GM21528 (cell line): ENCODE measurements at regions not wholly inside any gene's neighbourhood (a gene's known extent, or its start where the extent isn't known, plus 50 kb on each side); places are given as distances from the start of the nearest gene placed in this dataset.
"Not testable (repeated sequence)": the region's sequence is repeated elsewhere in the genome, so short reads cannot be mapped to it uniquely, and the experiment has no call there.

ENCODE experiments used
- ATAC-seq: cut with Tn5 transposase; IDR thresholded peaks from one replicate; pipeline ENCODE4 v1.9.1; 2021; ENCODE audit warnings: mild to moderate bottlenecking, moderate library complexity; ENCODE audit not compliant: unreplicated experiment, low FRiP score

DNA sequence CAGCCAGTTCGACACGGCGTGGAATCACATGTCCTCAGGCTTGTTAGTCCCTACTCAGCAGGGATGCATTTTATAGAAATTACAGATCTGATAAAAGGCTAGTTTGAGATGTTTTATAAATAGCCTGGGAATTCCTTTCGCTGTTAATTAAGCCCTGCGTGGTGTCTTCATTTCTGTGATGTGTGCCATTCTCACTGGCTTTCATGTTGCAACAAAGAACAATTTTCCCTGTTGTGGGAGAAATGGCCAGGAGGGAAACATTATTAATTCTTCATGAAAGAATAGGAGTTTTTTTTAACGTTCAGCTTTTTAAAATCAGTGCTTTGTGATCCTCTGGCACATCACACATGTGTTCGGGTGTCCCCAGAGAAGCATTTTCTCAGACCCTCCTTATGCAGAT, 427.3 kb upstream of the FRG1 start:
- ATAC-seq = no peak

DNA sequence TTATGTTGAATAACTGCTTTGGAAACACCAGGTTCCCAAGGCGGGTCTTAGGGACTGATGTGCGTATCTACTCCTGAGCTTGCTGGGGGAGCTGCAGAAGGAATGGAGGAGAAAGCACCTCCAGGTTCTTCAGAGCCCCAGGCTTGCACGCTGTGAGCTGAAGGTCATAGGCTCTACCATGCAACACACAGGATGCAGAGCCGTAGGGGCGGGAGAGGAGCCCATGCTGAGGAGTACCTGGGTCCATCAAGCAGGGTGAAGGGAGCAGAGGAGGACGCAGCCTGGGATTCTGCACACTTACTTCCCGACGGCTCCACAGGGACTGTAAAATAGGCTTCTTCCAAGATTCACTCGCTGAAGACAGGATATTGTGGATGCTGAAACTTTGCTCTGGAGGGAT, 426.5 kb upstream of the FRG1 start:
- ATAC-seq = no peak

DNA sequence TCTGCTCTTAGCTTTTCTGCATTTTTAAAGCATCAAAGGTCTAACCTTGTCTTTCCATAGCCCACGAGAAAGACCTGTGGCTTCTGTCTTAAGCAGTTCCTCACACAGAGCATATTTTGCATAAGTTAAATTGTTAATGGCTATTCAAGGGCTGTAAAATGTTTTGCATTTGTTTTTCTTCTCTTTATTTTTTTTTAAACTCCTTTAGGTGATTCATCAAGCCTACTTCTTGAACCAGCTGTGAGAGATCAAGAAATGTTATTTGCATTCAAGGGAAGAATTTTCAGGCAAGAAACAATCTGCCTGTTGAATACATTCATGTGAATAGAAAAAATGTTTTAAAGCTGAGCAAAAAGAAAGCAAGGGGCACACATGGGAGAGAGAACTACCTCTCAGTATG, 423.8 kb upstream of the FRG1 start:
- ATAC-seq = no peak

DNA sequence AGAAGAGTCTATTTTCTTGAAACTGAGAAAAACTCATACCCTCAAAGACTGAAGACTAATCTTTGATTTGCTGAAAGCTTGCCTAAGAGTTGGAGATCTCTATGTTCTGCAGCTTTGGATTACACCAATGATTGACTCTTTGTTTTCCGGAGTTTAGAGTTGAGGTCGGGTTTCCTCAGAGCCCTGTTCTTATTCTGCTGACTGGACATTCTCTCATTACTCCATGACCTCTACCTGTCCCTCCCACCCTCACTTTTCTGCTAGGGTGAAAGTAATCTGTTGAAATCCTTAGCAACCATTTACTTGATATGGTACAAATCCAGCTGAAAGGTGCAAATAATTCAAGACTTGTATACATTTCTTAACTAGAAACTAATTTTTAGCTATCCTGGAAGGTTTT, 421.5 kb upstream of the FRG1 start:
- no peak for ATAC-seq

DNA sequence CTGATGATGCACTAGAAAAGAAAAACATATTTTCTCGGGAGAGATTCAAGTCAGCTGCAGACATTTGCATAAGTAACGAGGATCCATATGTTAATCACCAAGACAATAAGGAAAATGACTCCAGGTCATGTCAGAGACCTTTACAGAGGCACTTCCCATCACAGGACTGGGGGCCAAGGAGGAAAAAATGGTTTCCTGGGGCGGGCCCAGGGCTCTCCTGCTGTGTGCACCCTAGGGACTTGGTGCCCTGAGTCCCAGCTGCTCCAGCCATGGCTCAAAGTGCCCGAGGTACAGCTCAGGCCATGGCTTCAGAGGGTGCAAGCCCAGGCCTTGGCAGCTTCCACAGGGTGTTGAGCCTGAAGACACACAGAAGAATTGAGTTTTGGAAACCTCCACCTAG, 415.4 kb upstream of the FRG1 start:
- ATAC-seq = no peak

DNA sequence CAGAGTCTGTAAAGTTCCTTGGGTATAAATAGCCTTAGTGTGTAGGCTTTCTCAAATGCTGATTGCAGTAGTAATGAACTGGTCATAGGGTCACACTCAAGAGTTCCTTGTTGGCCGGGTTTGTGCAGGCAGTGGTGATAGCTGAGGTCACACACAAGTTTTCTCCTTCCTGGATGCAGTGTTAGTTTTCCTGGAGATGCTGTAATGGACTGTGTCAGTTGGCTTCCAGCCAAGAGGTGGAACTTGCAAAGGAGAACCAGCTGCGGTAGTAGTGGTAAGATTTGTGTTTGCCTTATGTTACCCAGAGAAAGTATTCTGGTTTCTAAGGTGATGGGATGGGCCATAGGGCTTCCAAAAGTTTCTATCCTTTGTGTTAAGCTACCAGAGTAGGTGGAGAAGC, 409.8 kb upstream of the FRG1 start:
- ATAC-seq = no peak

DNA sequence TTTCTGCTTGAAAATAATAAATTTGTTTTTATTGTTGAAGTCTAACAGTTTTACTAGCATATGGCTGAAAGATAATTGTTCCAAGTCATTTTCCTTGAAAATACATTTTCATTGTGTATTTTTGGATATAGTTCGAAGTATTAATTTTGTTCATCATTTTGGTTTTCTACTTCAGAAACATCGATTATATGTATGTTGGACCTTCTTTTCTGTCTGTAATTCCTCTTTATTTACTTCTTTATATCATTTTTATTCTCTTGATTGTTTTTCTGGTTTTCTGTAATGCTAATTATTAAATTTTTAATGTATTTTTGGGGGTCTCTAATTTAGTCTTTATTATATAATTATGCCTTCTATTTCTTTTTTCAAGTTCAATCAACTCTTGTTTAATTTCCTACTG, 407.1 kb upstream of the FRG1 start:
- no peak for ATAC-seq

DNA sequence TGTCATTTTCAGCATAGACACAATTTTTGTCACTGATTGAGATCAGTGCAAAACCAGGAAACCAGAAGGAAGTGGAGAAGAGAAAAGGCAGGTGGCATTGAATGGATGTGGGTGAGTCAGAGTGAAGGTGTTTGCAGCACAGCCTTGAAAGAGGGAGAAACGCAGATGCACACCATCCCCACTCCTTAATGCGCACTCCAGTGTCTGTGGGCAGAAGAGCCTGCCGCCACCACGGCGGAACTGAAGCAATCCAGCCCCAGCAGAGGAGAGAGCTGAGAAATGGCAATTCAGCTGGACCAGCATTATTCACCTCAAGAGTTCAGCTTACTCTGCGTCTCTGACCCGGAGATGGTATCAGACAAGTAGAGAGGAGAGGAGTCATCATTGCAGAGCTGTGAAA, 393.1 kb upstream of the FRG1 start:
- ATAC-seq = no peak

DNA sequence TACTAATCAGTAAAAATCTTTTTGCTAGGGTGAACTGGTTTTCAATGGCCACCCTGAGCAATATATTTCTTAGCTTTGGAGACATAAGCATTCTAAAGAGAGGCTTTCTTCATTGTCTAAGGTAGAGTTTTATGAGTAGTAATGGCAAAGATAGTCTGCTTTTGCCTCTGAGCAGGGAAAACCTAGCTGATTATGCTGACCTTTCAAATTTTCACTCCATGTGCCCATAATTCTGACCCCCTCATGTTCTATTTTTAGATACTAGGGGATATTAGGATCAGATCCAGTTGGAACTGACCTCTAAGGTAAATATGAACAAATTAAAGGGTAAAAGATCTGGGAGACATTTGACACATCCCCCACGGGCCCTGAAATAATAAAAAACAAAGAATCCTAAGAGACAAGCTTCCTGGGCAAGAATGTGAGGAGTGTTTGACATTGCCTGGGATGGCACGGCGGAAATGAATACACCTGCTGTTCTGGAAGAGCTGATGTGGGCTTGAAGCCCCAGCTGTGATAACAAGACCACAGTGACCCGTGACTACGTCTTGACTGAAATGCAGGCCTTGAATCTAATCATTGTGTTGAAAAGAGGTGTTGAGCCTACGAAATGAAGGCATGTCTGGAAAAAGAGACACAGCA, 392.1 kb upstream of the FRG1 start:
- ATAC-seq = no peak

DNA sequence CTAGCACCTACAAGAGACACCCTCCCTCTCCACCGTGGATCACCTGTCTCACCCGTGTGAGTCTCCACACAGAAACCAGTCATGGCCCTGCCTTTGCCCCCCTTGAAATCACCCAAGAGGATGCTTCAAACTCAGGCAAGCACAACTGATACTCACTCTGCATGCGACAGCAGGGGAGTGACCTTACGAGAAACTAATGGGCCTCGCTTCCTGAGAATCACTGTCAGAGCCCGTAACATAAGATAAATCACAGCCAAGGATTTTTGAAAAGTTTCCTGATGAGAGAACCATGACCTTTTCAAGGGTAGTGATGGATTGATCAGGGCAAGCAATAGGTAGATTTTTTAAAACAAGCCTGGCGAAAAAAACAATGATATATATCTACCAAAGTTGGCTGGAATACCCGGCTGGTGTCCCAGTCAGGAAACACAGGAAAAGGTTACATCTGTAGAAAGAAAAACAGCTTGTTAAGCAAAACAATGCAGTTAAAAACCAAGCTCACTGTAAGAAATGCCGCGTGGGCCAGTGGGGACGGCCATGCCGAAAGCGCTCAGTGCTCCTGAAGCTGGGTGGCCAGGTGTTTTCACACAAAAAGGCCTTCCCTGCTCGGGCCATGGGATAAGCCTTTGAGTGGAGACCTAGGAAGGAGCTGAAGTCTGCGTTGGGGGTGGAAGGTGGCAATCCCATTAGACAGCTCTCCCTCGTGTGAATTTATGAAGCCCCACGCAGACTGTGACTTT, 388.6 kb upstream of the FRG1 start:
- not testable (repeated sequence) for ATAC-seq

DNA sequence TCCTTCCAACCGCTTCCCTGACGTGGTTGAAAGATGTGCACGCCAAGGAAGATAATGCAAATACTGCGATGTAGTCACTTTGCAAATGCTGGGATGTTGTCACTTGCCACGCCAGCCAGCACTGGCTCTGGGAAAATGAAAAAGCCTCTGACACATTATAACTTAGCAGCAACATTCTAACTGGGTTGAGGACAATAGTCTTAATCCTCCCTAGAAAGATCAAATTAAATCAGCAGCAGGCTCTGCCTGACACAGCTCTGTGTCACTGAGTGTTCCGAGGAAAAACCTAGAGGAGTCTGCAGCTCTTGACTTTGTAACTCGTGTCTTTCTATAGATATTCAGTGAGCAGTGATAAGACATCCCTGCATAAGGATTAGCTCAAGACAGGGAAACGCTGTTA, 380.1 kb upstream of the FRG1 start:
- not testable (repeated sequence) for ATAC-seq

DNA sequence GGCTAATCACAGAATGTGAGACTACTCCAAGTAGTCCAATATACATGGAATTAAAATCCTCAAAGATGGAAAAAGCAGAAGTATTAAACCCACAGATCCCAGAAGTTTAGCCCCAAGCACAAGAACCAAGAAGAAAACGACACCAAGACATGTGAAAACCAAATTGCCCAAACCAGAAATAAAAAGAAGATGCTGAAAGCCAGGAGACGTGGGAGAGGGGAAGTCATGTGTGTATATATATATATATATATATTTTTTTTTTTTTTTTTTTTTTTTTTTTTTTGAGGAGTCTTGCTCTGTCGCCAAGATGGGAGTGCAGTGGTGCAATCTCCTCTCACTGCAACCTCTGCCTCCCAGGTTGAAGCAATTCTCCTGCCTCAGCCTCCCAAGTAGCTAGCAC, 376.9 kb upstream of the FRG1 start:
- ATAC-seq = not testable (repeated sequence)

DNA sequence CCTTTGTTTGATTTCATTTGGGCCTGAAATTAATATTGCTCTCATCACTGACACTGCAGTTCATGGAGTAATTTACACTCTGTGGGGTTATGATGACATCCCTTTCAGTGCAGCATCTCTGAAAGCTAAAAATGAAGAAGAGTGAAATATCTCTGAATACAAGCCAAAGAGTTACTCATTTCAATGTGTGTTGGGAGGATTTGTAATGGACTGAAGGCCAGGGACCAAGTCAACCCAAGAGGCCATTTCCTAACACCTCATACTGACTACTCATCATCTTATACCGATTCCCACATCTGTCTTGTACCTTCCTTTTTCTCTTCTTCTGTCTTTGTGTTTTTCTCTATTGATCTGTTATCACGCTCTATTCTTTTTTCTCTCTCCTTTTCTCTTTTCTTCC, 374.4 kb upstream of the FRG1 start:
- ATAC-seq = not testable (repeated sequence)

DNA sequence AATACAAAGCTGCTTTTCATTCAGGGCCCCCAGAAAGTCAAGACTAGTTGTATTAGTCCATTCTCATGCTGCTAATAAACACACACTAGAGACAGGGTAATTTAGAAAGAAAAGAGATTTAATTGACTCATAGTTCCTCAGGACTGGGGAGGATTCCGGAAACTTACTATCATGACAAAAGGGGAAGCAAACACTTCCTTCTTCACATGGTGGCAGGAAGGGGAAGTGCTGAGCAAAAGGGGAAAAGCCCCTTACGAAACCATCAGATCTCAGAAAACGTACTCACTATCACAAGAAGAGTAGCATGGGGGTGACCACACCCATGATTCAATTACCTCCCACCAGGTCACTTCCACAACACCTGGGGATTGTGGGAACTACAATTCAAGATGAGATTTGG, 373.8 kb upstream of the FRG1 start:
- not testable (repeated sequence) for ATAC-seq

DNA sequence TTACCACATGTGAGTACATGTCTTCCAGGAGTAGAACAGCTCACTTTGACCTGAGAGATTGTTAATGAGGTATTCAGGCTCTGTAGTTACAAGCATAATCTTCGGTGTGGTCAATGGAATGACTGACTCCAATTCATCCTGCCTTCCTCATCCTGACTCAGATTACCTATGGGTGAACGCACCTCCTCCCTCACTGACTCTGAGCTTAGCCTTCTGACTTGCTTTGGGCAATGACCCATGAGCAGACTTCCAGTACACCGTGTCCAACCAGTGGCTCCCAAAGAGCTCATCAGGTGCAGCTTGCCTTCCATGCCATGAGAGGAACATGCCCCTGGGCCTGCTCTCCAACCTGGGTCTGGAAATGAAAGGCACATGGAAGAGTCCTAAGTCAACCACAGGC, 361.0 kb upstream of the FRG1 start:
- ATAC-seq = not testable (repeated sequence)

DNA sequence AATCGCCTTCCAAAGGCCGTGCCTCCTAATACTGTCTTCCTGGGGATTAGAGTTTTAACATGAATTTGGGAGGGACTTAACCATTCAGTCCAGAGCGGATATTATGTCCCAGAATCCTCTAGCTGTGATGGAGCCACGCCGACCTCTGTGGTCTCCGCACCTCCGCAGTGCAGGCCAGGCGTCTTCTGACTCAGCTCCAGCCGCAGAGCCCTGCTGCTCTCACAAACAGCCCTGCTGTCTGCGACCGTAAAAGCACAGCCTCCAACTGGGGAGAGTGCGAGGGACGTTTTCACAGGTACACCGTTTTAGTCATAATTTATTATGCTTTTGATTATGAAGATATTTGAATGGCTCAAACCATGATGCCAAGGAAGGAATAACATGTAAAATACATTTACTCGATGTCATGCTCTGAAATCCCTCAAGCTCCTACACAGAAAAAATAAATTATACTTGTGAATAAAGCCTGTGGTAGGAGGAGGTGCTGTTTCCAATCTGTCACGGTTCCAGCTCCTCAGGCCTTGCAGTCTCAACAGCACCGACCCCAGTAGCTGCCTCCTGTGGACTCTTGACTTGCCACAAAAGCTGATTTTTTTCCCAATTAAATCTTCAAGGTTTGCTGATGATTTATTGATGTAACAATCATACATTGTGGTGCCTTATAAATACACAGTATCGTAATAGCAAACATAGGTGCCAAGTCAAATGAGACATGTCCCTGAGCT, 353.6 kb upstream of the FRG1 start:
- ATAC-seq = not testable (repeated sequence)

DNA sequence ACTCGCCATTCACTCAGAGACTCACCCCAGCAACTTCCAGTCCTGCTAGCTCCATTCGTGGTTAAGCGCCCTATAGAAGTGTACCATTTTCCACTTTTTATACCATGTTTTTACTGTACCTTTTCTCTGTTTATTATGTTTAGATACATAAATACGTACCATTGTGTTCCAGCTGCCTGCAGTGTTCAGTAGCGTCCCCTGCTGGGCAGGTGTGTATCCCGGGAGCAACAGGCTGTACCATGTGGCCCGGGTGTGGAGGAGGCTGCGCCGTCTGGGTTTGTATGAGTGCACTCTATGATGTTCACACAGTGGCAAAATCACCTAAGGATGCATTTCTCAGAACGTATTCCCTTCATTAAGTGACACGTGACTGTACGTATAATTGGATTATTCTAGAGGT, 351.5 kb upstream of the FRG1 start:
- ATAC-seq = not testable (repeated sequence)

DNA sequence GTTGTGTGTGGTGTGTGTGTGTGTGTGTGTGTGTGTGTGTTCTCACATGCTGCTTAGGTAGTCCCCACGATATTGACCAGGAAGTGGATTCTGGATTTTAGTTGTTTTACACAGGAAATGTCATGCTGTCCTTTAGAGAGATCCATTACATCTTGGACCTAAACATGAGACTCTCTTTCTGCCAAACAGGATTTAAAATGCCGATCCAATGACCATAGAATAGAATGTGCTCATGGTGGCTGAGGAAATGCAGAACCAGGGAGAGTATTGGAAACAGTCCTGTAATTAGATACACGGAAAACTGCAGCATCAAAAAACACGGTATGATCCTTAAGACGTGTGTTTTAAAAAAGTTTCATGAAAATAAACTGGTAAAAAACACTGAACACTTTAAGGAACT, 347.8 kb upstream of the FRG1 start:
- no peak for ATAC-seq

DNA sequence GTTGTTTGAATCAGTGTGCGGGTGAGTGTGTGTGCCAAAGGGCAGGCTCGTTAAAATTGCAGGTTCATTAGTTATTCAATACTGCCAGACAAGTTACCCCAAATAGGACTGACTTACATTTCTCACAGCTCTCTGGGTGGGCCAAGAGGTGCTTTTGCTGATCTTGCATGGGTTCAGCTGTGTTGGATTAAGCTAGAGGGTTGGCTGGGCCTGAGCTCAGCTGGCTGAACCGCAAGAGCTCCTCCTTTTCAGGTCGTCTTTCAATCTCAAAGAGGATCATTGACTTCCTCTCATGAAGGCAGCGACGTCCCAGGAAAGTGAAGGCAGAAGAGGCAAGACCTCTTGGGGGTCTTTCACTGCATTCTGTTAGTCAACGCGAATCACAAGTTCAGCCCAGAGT, 343.3 kb upstream of the FRG1 start:
- no peak for ATAC-seq

DNA sequence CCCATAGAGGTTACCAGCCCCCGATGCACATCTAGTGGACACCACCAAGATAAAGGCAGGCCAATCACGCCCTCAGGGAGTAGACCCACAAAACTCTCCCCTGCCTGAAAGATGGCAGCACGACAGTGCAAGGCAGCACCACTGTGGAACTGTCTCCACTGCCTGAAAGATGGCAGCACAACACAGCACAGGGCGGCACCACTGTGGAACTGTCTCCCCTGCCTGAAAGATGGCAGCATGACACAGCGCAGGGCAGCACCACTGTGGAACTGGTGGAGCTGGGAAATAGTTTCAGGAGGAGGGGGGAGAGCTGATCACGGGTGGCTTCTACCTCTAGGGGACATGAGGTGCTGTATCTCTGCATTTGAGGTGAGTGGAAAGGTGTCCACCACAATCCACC, 340.4 kb upstream of the FRG1 start:
- no peak for ATAC-seq

DNA sequence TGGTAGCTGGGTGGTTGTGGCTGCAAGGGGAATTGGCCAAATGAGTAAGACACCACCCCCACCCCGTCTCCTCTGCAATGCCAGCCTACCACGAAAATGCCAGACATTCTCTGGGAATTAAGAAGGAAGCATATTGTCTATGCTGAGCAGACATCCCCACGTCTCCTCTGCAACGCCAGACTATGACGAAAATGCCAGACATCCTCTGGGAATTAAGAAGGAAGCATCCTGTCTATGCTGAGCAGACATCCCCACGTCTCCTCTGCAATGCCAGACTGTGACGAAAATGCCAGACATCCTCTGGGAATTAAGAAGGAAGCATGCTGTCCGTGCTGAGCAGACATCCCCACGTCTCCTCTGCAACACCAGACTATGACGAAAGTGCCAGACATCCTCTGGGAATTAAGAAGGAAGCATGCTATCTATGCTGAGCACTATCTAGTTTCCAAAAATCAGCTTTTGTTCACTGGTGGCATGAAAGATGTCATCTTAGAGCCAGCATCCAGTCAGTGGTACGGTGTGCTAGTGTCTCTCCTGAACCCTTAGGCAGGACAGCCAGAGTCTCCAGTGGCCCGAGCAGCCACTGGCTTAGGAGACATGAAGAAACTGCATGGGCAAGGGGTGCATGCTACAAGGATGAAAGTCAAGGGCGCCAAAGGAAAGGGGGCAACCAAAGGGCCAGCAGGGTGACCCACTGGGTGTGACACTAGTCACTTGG, 339.8 kb upstream of the FRG1 start:
- ATAC-seq = no peak
